ENCODE measurements at regions not wholly inside any gene's neighbourhood (a gene's known extent, or its start where the extent isn't known, plus 50 kb on each side); places are given as distances from the start of the nearest gene placed in this dataset.

DNA sequence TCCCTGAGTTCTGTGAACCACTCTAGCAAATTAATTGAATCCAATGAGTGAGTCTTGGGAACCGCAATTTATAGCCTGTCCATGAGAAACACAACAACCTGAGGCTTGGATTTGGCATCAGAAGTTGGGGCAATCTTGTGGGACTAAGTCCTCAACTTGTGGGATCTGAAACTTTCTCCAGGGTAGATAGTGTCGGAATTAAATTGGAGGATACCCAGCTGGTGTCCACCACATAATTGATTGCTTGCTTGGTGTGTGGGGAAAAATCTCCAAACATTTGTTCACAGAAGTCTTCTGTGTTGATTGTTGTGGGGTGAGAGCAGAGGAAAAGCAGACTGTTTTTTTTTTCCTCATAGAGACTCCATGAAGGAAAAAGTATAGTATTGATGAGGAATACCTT lies 320.6 kb upstream of the MEF2C start:
- TF ChIP-seq, protein P1, sequence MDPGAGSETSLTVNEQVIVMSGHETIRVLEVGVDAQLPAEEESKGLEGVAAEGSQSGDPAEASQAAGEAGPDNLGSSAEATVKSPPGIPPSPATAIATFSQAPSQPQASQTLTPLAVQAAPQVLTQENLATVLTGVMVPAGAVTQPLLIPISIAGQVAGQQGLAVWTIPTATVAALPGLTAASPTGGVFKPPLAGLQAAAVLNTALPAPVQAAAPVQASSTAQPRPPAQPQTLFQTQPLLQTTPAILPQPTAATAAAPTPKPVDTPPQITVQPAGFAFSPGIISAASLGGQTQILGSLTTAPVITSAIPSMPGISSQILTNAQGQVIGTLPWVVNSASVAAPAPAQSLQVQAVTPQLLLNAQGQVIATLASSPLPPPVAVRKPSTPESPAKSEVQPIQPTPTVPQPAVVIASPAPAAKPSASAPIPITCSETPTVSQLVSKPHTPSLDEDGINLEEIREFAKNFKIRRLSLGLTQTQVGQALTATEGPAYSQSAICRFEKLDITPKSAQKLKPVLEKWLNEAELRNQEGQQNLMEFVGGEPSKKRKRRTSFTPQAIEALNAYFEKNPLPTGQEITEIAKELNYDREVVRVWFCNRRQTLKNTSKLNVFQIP (CRISPR knock-in tag; IDR thresholded peaks at IDR 0.05; ENCODE audit: borderline replicate concordance, low read depth) = no peak
- TF ChIP-seq GLIS3 (CRISPR knock-in tag; IDR thresholded peaks at IDR 0.05) (no peak), ZNF70 (CRISPR knock-in tag; IDR thresholded peaks at IDR 0.05) (no peak), CSDC2 (CRISPR knock-in tag; IDR thresholded peaks at IDR 0.05) (no peak), ZNF8 (CRISPR knock-in tag; IDR thresholded peaks at IDR 0.05) (no peak), ZFP30 (CRISPR knock-in tag; IDR thresholded peaks at IDR 0.05) (no peak), TOX (CRISPR knock-in tag; IDR thresholded peaks at IDR 0.05; ENCODE audit: borderline replicate concordance) (no peak), ISL1 (CRISPR knock-in tag; IDR thresholded peaks at IDR 0.05) (no peak), SNAI2 (CRISPR knock-in tag; IDR thresholded peaks at IDR 0.05) (no peak), ZC3H10 (CRISPR knock-in tag; IDR thresholded peaks at IDR 0.05) (no peak)
- TF ChIP-seq, protein P2, sequence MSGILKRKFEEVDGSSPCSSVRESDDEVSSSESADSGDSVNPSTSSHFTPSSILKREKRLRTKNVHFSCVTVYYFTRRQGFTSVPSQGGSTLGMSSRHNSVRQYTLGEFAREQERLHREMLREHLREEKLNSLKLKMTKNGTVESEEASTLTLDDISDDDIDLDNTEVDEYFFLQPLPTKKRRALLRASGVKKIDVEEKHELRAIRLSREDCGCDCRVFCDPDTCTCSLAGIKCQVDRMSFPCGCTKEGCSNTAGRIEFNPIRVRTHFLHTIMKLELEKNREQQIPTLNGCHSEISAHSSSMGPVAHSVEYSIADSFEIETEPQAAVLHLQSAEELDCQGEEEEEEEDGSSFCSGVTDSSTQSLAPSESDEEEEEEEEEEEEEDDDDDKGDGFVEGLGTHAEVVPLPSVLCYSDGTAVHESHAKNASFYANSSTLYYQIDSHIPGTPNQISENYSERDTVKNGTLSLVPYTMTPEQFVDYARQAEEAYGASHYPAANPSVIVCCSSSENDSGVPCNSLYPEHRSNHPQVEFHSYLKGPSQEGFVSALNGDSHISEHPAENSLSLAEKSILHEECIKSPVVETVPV (CRISPR knock-in tag; IDR thresholded peaks at IDR 0.05) = no peak
- ATAC-seq = no peak

DNA sequence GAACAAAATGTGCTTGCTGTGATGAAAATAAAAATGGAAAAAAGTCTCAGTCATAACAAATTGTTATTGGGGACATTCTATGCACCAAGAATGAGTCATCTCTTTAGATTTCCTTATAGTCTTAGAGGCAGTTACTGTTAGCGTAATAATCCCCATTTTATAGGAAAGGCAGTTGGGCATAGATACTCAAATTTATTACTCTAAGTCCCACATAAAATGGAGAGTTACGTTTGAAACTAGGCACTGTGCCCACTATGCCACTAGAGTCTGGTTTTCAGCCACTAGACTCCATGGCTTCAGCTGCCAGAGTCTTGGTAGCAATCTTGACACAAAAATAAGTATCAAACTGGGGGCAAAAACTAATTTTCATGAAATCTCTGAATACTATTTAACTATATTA lies 317.9 kb upstream of the MEF2C start:
- TF ChIP-seq ZNF8 (CRISPR knock-in tag; IDR thresholded peaks at IDR 0.05) (no peak), TOX (CRISPR knock-in tag; IDR thresholded peaks at IDR 0.05; ENCODE audit: borderline replicate concordance) (no peak), PPARA (CRISPR knock-in tag; IDR thresholded peaks at IDR 0.05; ENCODE audit: borderline replicate concordance) (no peak), ESRRG (CRISPR knock-in tag; IDR thresholded peaks at IDR 0.05) (no peak), TCF4 (CRISPR knock-in tag; IDR thresholded peaks at IDR 0.05; ENCODE audit: borderline replicate concordance) (no peak), CSDC2 (CRISPR knock-in tag; IDR thresholded peaks at IDR 0.05) (no peak), SNAI2 (CRISPR knock-in tag; IDR thresholded peaks at IDR 0.05) (no peak), RARB (CRISPR knock-in tag; IDR thresholded peaks at IDR 0.05) (no peak), GLIS3 (CRISPR knock-in tag; IDR thresholded peaks at IDR 0.05) (no peak), OSR1 (CRISPR knock-in tag; IDR thresholded peaks at IDR 0.05) (no peak), ZC3H10 (CRISPR knock-in tag; IDR thresholded peaks at IDR 0.05) (no peak)
- TF ChIP-seq, protein P2 (CRISPR knock-in tag; IDR thresholded peaks at IDR 0.05) = no peak
- TF ChIP-seq, protein P1 (CRISPR knock-in tag; IDR thresholded peaks at IDR 0.05; ENCODE audit: borderline replicate concordance, low read depth) = no peak
- ATAC-seq = no peak

DNA sequence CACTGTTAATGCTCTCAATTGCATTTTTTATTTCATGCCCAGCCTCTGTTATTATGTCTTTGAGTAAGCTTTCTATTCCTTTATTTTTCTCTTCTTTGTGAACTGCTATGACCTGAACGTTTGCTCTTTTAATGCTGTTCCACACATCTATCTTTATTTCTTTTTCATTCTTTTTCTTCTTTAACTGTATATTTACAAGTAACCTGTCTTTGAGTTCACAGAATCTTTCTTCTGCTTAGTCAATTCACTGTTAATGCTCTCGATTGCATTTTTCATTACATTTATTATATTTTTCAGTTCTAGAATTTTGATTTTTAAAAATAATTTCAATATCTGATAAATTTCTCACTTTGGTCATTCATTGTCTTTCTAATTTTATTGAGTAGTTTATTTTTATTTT lies 316.3 kb upstream of the MEF2C start:
- ATAC-seq = no peak
- no peak for TF ChIP-seq ZNF565 (CRISPR knock-in tag; conservative IDR thresholded peaks at IDR 0.05; ENCODE audit: low read depth)
- TF ChIP-seq, protein P3, sequence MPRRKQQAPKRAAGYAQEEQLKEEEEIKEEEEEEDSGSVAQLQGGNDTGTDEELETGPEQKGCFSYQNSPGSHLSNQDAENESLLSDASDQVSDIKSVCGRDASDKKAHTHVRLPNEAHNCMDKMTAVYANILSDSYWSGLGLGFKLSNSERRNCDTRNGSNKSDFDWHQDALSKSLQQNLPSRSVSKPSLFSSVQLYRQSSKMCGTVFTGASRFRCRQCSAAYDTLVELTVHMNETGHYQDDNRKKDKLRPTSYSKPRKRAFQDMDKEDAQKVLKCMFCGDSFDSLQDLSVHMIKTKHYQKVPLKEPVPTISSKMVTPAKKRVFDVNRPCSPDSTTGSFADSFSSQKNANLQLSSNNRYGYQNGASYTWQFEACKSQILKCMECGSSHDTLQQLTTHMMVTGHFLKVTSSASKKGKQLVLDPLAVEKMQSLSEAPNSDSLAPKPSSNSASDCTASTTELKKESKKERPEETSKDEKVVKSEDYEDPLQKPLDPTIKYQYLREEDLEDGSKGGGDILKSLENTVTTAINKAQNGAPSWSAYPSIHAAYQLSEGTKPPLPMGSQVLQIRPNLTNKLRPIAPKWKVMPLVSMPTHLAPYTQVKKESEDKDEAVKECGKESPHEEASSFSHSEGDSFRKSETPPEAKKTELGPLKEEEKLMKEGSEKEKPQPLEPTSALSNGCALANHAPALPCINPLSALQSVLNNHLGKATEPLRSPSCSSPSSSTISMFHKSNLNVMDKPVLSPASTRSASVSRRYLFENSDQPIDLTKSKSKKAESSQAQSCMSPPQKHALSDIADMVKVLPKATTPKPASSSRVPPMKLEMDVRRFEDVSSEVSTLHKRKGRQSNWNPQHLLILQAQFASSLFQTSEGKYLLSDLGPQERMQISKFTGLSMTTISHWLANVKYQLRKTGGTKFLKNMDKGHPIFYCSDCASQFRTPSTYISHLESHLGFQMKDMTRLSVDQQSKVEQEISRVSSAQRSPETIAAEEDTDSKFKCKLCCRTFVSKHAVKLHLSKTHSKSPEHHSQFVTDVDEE (CRISPR knock-in tag; IDR thresholded peaks at IDR 0.05) = no peak
- no peak for TF ChIP-seq RARB (CRISPR knock-in tag; IDR thresholded peaks at IDR 0.05)
- no peak for TF ChIP-seq ZNF70 (CRISPR knock-in tag; IDR thresholded peaks at IDR 0.05)
- TF ChIP-seq ZC3H10 (CRISPR knock-in tag; IDR thresholded peaks at IDR 0.05) = no peak
- no peak for TF ChIP-seq OSR1 (CRISPR knock-in tag; IDR thresholded peaks at IDR 0.05)
- no peak for TF ChIP-seq ZNF8 (CRISPR knock-in tag; IDR thresholded peaks at IDR 0.05)
- no peak for TF ChIP-seq ZFP3 (CRISPR knock-in tag; IDR thresholded peaks at IDR 0.05)
- TF ChIP-seq TOX (CRISPR knock-in tag; IDR thresholded peaks at IDR 0.05; ENCODE audit: borderline replicate concordance) = no peak
- TF ChIP-seq, protein P1 (CRISPR knock-in tag; IDR thresholded peaks at IDR 0.05; ENCODE audit: borderline replicate concordance, low read depth) = no peak
- TF ChIP-seq CSDC2 (CRISPR knock-in tag; IDR thresholded peaks at IDR 0.05) = no peak
- no peak for TF ChIP-seq BACH2 (CRISPR knock-in tag; IDR thresholded peaks at IDR 0.05; ENCODE audit: borderline replicate concordance)
- no peak for TF ChIP-seq ESRRG (CRISPR knock-in tag; IDR thresholded peaks at IDR 0.05)
- no peak for TF ChIP-seq PPARA (CRISPR knock-in tag; IDR thresholded peaks at IDR 0.05; ENCODE audit: borderline replicate concordance)
